ENCODE measurements at regions not wholly inside any gene's neighbourhood (a gene's known extent, or its start where the extent isn't known, plus 50 kb on each side); places are given as distances from the start of the nearest gene placed in this dataset.
A peak's percentile ranks its signal among the peaks of the same experiment; 100 is the strongest.

DNA sequence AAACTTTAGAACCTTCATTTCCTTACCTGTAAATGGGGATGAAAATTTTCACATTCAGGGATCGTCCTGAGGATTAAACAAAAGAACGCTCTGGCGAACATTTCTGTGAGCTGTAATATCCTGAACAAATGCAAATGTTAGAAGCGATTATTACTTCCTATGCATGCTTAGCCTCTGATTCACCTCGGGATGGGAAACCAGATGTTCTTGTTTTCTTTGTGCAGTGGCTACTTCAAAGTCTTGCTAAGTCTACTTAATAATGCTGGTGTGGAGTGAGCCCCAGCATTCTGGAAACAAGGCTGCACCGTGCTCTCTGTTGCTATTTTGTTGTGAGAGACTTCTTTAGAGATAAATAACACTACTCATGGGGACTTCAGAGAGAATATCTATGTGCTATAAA is 119.1 kb upstream of the PELI1 start:
- Histone ChIP-seq H3K27me3 (no peaks in the 10 kb centered on the region), H3K36me3 (no peaks in the 10 kb centered on the region), H3K4me3 (ENCODE audit: low read depth in 1 of 2, low read length in 1 of 2) (no peak overlapping the region), H3K9me3 (no peaks in the 10 kb centered on the region), H3K27ac (peak overlapping the region; percentile 96), H3K4me1 (ENCODE audit: control insufficient read depth in 1 of 2, insufficient read depth in 1 of 2, low read depth in 1 of 2, low read length in 1 of 2) (peaks cover 54 to 60% of the 10 kb centered on the region in 2 experiments)
- TF ChIP-seq, protein P1, sequence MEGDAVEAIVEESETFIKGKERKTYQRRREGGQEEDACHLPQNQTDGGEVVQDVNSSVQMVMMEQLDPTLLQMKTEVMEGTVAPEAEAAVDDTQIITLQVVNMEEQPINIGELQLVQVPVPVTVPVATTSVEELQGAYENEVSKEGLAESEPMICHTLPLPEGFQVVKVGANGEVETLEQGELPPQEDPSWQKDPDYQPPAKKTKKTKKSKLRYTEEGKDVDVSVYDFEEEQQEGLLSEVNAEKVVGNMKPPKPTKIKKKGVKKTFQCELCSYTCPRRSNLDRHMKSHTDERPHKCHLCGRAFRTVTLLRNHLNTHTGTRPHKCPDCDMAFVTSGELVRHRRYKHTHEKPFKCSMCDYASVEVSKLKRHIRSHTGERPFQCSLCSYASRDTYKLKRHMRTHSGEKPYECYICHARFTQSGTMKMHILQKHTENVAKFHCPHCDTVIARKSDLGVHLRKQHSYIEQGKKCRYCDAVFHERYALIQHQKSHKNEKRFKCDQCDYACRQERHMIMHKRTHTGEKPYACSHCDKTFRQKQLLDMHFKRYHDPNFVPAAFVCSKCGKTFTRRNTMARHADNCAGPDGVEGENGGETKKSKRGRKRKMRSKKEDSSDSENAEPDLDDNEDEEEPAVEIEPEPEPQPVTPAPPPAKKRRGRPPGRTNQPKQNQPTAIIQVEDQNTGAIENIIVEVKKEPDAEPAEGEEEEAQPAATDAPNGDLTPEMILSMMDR (IDR thresholded peaks at IDR 0.05), result no peak

DNA sequence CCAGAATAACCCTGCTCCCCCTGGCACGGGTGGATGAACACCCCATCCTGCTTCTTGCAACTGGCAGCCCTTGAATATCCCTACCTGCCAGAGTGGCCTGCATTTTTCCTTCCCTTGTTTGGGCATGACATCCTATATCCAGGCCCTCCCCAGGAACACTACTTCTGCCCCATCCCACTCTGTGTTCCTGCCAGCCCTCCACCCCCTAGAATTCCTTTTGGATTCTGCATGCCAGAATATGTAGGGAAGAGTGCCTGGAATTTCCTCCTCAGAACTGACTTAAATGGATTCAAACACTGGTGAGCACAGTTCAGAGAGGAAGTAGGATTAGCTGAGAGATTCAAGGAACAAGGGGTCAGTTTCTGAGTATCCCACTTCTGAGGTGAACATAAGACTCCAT is 123.5 kb upstream of the PELI1 start:
- H3K4me1 ChIP-seq (ENCODE audit: control insufficient read depth in 1 of 2, insufficient read depth in 1 of 2, low read depth in 1 of 2, low read length in 1 of 2), result peaks cover 26 to 41% of the 10 kb centered on the region in 2 experiments
- peak overlapping the region; percentile 28 for H3K27ac ChIP-seq
- TF ChIP-seq, protein P1 (IDR thresholded peaks at IDR 0.05), result no peak
- H3K27me3 ChIP-seq, result no peaks in the 10 kb centered on the region
- no peaks in the 10 kb centered on the region for H3K9me3 ChIP-seq
- H3K4me3 ChIP-seq (ENCODE audit: low read depth in 1 of 2, low read length in 1 of 2), result no peak overlapping the region
- H3K36me3 ChIP-seq, result no peaks in the 10 kb centered on the region

- TF ChIP-seq, protein P1 (IDR thresholded peaks at IDR 0.05), result no peak
Observed at GRCh38 chr2:64268330-64269048, 124.3 kb upstream of the PELI1 start.

GRCh38 chr2:64273524-64274398 is 129.5 kb upstream of the PELI1 start:
- Histone ChIP-seq H3K27ac (peak overlapping the region; percentile 97), H3K4me3 (ENCODE audit: low read depth in 1 of 2, low read length in 1 of 2) (peak overlapping the region; percentile 77 to 79), H3K4me1 (ENCODE audit: control insufficient read depth in 1 of 2, insufficient read depth in 1 of 2, low read depth in 1 of 2, low read length in 1 of 2) (peaks cover 55 to 67% of the 10 kb centered on the region in 2 experiments), H3K27me3 (no peaks in the 10 kb centered on the region), H3K36me3 (peaks cover 10% of the 10 kb centered on the region), H3K9me3 (no peaks in the 10 kb centered on the region)
- TF ChIP-seq, protein P1 (IDR thresholded peaks at IDR 0.05), result peak; percentile 36

More at GRCh38 chr2:64268330-64269048, 124.3 kb upstream of the PELI1 start:
- Histone ChIP-seq H3K27ac (no peak overlapping the region), H3K36me3 (no peaks in the 10 kb centered on the region), H3K27me3 (no peaks in the 10 kb centered on the region), H3K4me1 (ENCODE audit: control insufficient read depth in 1 of 2, insufficient read depth in 1 of 2, low read depth in 1 of 2, low read length in 1 of 2) (peaks cover 26 to 43% of the 10 kb centered on the region in 2 experiments), H3K4me3 (ENCODE audit: low read depth in 1 of 2, low read length in 1 of 2) (no peak overlapping the region), H3K9me3 (no peaks in the 10 kb centered on the region)

DNA sequence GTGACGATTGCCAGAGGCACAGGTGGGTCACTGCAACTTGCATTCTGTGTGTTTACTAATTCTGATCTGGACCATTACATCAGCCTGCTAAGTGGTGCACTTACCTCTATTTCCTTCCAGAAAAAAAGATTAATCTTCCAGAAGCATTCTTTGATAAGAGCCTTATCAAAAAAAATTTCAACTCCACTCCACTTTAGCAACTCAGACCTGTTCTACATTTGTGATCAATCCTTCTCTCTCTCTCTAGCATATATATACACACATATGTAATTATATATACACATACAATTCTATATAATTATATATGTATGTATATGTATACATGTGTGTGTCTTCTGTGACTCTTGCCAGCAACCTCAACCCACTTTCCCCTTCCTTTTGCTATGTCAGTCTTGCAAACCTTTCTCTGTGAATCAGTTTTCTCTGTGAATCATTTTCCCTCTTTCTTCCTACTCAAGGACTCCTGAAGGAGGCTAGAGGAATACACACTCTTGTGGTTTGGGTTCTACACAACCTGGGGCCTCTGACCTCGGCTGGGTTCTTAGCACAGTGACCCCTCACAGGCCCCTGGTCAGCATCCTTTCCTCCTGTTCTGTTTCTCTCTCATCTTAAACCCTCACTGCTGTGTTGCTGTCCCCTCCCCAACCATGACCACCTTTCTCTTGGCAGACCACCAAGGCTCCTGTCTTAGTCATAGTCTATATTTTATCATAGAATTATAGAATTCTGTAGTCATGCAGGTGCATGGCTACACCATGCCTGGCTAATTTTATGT is 130.4 kb upstream of the PELI1 start:
- H3K27ac ChIP-seq, result peak overlapping the region; percentile 97
- H3K27me3 ChIP-seq, result no peaks in the 10 kb centered on the region
- H3K9me3 ChIP-seq, result no peaks in the 10 kb centered on the region
- peak overlapping the region; percentile 77 to 79 for H3K4me3 ChIP-seq (ENCODE audit: low read depth in 1 of 2, low read length in 1 of 2)
- peaks cover 11% of the 10 kb centered on the region for H3K36me3 ChIP-seq
- TF ChIP-seq, protein P1 (IDR thresholded peaks at IDR 0.05), result no peak
- peaks cover 60 to 73% of the 10 kb centered on the region in 2 experiments for H3K4me1 ChIP-seq (ENCODE audit: control insufficient read depth in 1 of 2, insufficient read depth in 1 of 2, low read depth in 1 of 2, low read length in 1 of 2)
